Esophagus squamous epithelium (tissue), 4 donors: ENCODE measurements at regions not wholly inside any gene's neighbourhood (a gene's known extent, or its start where the extent isn't known, plus 50 kb on each side); places are given as distances from the start of the nearest gene placed in this dataset.

Experiments used
- CTCF ChIP-seq, 6 experiments: fragments of 450-650 bp in 4 of 6; fragments of 200-600 bp in 2 of 6; sonication (generic) in 2 of 6; IDR thresholded peaks; one replicate each; pipeline ENCODE4 v1.5.1; 2016 to 2019; ENCODE audit warnings: antibody characterized with exemption in 6 of 6, mild to moderate bottlenecking in 4 of 6, moderate library complexity in 4 of 6
- POLR2A ChIP-seq, 4 donors: fragments of 450-650 bp; IDR thresholded peaks; one replicate each; pipeline ENCODE4 v1.6.1; 2017; ENCODE audit warnings: antibody characterized with exemption in 4 of 4, mild to moderate bottlenecking in 4 of 4, moderate library complexity in 3 of 4

GRCh38 chr5:74067748-74068541, 441.9 kb downstream of the ARHGEF28 start:
- TF ChIP-seq CTCF (IDR thresholded peaks at IDR 0.05) (no peak), POLR2A (IDR thresholded peaks at IDR 0.05) (no peak)
